GM12865 (cell line): ENCODE measurements at regions not wholly inside any gene's neighbourhood (a gene's known extent, or its start where the extent isn't known, plus 50 kb on each side); places are given as distances from the start of the nearest gene placed in this dataset.

Experiments used
- DNase-seq: peaks from one replicate; pipeline ENCODE4 v3.0.0; 2010; ENCODE audit warnings: low read depth
- H3K4me3 ChIP-seq: 2 replicates; pipeline ENCODE4 v1.5.1; 2011; ENCODE audit warnings: mild to moderate bottlenecking, low read depth, low read length, control low read depth
- CTCF ChIP-seq: IDR thresholded peaks from 2 replicates; pipeline ENCODE4 v1.5.1; 2011; ENCODE audit warnings: low read length, control low read depth, low read depth, inconsistent platforms; ENCODE audit not compliant: insufficient read depth; ENCODE audit errors: missing control alignments

DNA sequence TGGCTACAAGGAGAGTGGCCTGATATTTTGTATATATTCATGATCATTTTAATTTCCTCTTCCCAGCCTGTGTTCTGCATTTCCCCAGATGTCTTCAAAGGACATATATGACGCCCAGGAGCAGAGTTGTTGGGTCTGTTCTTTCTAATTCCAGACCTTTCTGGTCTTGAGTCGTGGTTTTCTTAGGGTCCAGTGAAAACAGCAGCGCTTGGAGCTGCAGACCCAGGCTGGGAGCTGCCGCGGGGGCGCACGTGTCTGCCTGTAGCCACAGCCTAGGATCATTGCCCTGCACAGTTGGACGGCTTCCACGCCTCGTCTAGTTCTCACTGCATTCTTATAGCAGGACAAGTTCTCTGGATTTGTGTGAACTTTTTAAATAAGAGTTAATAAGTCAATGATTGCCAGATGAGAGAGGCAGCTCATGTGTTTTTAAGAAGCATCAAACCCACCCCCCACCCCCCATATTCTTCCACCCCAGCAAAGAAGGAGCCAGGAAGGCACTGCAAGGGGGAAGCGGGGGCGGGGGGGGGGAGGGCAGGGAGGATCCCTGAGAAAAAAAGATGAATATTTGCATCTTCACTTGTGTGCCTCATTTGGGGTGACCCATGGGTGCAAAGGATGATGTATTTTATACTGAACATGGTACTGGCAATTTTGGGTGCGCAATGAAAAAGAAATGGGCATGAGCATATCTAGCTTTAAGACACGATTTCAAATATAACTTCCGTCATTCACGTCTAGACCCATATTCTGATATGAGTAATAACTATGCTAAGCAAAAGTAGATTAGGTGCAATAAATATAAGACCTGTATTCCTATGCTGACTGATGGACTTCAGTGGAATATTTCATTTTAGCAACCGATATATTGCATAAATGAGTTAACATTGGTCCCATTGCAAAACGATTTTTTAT lies 160.0 kb downstream of the TBXT start:
- H3K4me3 ChIP-seq, result no peak overlapping the region
- no peak for TF ChIP-seq CTCF
- DNase-seq, result no peak

DNA sequence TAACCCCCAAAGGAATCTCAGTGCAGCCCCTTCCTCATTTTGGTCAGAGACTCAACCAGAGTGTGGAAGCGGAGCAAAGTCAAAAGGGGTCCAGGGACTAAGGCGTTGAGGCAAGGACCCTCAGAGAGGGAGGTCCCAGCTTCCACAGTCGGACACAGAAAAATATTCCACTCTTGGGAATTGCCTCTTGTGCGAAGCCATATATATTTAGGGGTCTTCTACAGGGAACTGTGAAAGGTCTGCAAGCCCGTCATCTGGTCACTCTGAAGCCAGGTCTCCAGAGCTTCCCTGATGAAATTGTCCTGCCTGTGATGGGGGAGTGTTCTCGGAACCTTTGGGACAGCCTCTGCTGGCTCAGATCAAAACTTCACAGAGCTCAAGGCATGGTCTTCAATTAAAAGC lies 160.8 kb downstream of the TBXT start:
- H3K4me3 ChIP-seq, result no peak overlapping the region
- no peak for TF ChIP-seq CTCF
- no peak for DNase-seq

GRCh38 chr6:166005944-166006899 lies 161.4 kb downstream of the TBXT start:
- no peak for TF ChIP-seq CTCF
- DNase-seq, result no peak
- H3K4me3 ChIP-seq, result no peak overlapping the region

DNA sequence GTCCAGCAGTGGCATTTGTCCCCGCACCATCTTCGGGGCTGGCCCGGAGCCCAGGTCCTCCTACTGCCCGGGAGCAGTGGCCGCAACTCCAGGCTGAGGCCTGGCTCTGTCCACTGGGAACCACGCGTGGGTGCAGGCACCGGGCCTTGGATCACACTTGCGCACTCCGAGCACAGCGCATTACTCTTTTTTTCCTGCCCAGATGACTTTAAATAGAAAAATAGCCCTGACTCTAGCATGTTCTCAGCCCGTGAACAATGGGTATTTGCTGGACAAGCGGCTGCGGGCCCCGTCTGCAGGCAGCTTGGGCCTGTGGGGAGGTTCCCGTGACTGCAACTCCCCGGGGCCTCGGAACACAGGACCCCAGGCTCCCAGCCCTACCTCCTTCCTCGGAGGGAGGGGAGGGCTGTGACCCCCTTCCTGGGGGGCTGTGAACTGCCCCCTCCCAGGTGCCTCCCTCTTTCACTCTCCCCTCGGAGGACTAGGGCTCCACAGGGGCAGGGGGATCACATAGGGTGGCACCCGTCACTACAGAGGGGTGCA lies 162.2 kb downstream of the TBXT start:
- H3K4me3 ChIP-seq, result no peak overlapping the region
- no peak for TF ChIP-seq CTCF
- no peak for DNase-seq

GRCh38 chr6:166004876-166005275 lies 162.8 kb downstream of the TBXT start:
- TF ChIP-seq CTCF, result no peak
- DNase-seq, result no peak
- H3K4me3 ChIP-seq, result no peak overlapping the region

GRCh38 chr6:166004471-166004870 lies 163.2 kb downstream of the TBXT start:
- TF ChIP-seq CTCF, result no peak
- DNase-seq, result no peak
- no peak overlapping the region for H3K4me3 ChIP-seq
